HG02588 (cell line): ENCODE measurements at regions not wholly inside any gene's neighbourhood (a gene's known extent, or its start where the extent isn't known, plus 50 kb on each side); places are given as distances from the start of the nearest gene placed in this dataset.
"Not testable (repeated sequence)": the region's sequence is repeated elsewhere in the genome, so short reads cannot be mapped to it uniquely, and the experiment has no call there.

Source experiments
- ATAC-seq: cut with Tn5 transposase; IDR thresholded peaks from one replicate; pipeline ENCODE4 v1.9.1; 2021; ENCODE audit warnings: mild to moderate bottlenecking, moderate library complexity; ENCODE audit not compliant: unreplicated experiment

- ATAC-seq, result no peak
Observed at GRCh38 chr15:35286721-35287120, 201.6 kb upstream of the NANOGP8 start.

- no peak for ATAC-seq
Observed at GRCh38 chr15:35282965-35283496, 197.9 kb upstream of the NANOGP8 start.

GRCh38 chr15:35281515-35281914, 196.4 kb upstream of the NANOGP8 start:
- no peak for ATAC-seq

GRCh38 chr15:35279811-35280210, 194.7 kb upstream of the NANOGP8 start:
- no peak for ATAC-seq

- no peak for ATAC-seq
Observed at GRCh38 chr15:35271371-35272043, 186.4 kb upstream of the NANOGP8 start.

- no peak for ATAC-seq
Observed at GRCh38 chr15:35260941-35261340, 175.8 kb upstream of the NANOGP8 start.

- not testable (repeated sequence) for ATAC-seq
Observed at GRCh38 chr15:35260274-35260673, 175.2 kb upstream of the NANOGP8 start.

- no peak for ATAC-seq
Observed at GRCh38 chr15:35256551-35256950, 171.5 kb upstream of the NANOGP8 start.

- ATAC-seq, result no peak
Observed at GRCh38 chr15:35256141-35256540, 171.0 kb upstream of the NANOGP8 start.

- ATAC-seq, result not testable (repeated sequence)
Observed at GRCh38 chr15:35254908-35255307, 169.8 kb upstream of the NANOGP8 start.

GRCh38 chr15:35254062-35254461, 169.0 kb upstream of the NANOGP8 start:
- ATAC-seq, result no peak

GRCh38 chr15:35252351-35252865, 167.3 kb upstream of the NANOGP8 start:
- no peak for ATAC-seq

GRCh38 chr15:35247150-35247549, 162.1 kb upstream of the NANOGP8 start:
- ATAC-seq, result no peak

- ATAC-seq, result no peak
Observed at GRCh38 chr15:35246451-35246850, 161.4 kb upstream of the NANOGP8 start.

- not testable (repeated sequence) for ATAC-seq
Observed at GRCh38 chr15:35245681-35246080, 160.6 kb upstream of the NANOGP8 start.

GRCh38 chr15:35244227-35244626, 159.1 kb upstream of the NANOGP8 start:
- ATAC-seq, result no peak

GRCh38 chr15:35243758-35244157, 158.7 kb upstream of the NANOGP8 start:
- ATAC-seq, result no peak

- ATAC-seq, result not testable (repeated sequence)
Observed at GRCh38 chr15:35239693-35240092, 154.6 kb upstream of the NANOGP8 start.

GRCh38 chr15:35238448-35238847, 153.4 kb upstream of the NANOGP8 start:
- ATAC-seq, result not testable (repeated sequence)

GRCh38 chr15:35229085-35229484, 144.0 kb upstream of the NANOGP8 start:
- ATAC-seq, result no peak

- ATAC-seq, result no peak
Observed at GRCh38 chr15:35218215-35218614, 133.1 kb upstream of the NANOGP8 start.

GRCh38 chr15:35215093-35215492, 130.0 kb upstream of the NANOGP8 start:
- ATAC-seq, result no peak
